ENCODE measurements at regions not wholly inside any gene's neighbourhood (a gene's known extent, or its start where the extent isn't known, plus 50 kb on each side); places are given as distances from the start of the nearest gene placed in this dataset.

GRCh38 chr9:80791836-80792235 lies 897.5 kb downstream of the TLE1 start:
- TF ChIP-seq POLR2A (IDR thresholded peaks at IDR 0.05) (no peak), CTCF (IDR thresholded peaks at IDR 0.05 in 4 of 5, conservative IDR thresholded peaks at IDR 0.05 in 1 of 5) (no peak)
